ENCODE measurements at regions not wholly inside any gene's neighbourhood (a gene's known extent, or its start where the extent isn't known, plus 50 kb on each side); places are given as distances from the start of the nearest gene placed in this dataset.
"Not testable (repeated sequence)": the region's sequence is repeated elsewhere in the genome, so short reads cannot be mapped to it uniquely, and the experiment has no call there.

DNA sequence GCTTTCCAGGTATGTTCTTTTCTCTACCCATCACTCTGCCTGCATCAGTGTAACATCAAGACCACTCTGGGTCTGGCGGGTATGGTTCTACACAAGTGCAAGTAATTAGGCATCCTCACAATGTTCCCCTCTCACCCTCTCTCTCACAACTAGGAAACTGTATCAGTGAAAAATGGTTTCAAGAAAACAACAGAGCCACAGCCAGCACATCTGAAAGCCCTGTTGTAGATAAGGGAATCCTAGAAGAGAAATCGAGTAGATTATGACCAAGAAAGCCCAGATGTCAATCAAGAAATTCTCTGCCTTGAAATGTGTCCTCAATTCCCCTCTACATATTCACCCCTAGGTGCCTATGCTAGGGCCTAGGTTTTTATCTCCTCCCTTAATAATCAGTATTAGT, 281.3 kb upstream of the ANKRD50 start:
- no peak for DNase-seq (ENCODE audit: low read depth, low spot score)

DNA sequence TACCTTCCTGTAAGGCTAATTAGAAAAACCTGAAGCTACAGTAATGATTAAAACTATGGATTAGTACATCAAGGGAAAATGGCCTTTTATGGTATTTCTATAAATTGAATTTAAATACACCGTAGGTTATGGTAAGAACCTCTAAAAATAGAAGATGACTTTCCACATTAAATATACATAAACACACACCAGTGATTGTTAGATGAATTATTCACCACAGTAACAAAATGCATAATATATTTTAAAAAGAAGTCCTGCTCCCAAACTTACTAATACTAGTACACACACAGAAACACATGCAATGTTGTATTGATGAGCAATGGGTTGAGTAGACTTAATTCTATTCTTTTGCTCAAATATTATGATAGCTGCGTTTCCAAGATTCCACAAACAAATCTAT, 277.9 kb upstream of the ANKRD50 start:
- DNase-seq (ENCODE audit: low read depth, low spot score) = no peak

- no peak for DNase-seq (ENCODE audit: low read depth, low spot score)
Observed at GRCh38 chr4:124980276-124980752, 267.8 kb upstream of the ANKRD50 start.

DNA sequence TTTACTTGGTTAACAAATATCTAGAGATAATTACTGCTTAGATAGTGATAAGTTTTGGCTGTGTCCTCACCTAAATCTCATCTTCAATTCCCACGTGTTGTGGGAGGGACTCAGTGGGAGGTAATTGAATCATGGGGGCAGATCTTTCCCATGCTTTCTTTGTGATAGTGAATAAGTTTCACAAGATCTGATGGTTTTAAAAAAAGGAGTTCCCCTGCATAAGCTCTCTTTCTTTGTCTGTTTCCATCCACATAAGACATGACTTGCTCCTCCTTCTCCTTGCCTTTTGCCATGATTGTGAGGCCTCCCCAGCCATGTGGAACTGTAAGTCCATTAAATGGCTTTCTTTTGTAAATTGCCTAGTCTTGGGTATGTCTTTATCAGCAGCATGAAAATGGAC, 266.0 kb upstream of the ANKRD50 start:
- DNase-seq (ENCODE audit: low read depth, low spot score) = not testable (repeated sequence)

- DNase-seq (ENCODE audit: low read depth, low spot score) = no peak
Observed at GRCh38 chr4:124977045-124977444, 264.5 kb upstream of the ANKRD50 start.

- no peak for DNase-seq (ENCODE audit: low read depth, low spot score)
Observed at GRCh38 chr4:124974152-124974551, 261.6 kb upstream of the ANKRD50 start.

DNA sequence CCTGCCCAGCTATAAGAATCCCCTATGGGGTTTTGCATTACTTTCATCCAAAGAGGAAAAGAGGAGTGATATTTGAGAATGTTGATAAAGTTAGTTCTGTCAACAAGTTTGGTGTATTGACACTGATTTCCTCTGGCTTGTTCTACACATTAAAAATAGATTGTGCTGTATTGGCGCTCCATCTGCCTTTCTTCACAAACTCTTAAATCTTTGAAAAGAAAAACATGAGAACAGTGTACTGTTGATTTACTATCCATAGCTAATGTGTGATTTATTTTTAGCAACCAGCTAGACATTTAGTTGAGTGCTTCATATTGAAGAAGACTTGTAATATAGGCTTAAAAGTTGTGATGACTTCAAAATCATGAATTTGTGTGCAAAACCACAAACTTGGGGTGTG, 261.2 kb upstream of the ANKRD50 start:
- DNase-seq (ENCODE audit: low read depth, low spot score) = no peak

GRCh38 chr4:124970011-124970410, 257.5 kb upstream of the ANKRD50 start:
- DNase-seq (ENCODE audit: low read depth, low spot score) = no peak

GRCh38 chr4:124965497-124965891, 253.0 kb upstream of the ANKRD50 start:
- DNase-seq (ENCODE audit: low read depth, low spot score) = no peak

- DNase-seq (ENCODE audit: low read depth, low spot score) = no peak
Observed at GRCh38 chr4:124964852-124965496, 252.4 kb upstream of the ANKRD50 start.

GRCh38 chr4:124964251-124964650, 251.7 kb upstream of the ANKRD50 start:
- DNase-seq (ENCODE audit: low read depth, low spot score) = no peak

- no peak for DNase-seq (ENCODE audit: low read depth, low spot score)
Observed at GRCh38 chr4:124961138-124961750, 248.7 kb upstream of the ANKRD50 start.

- DNase-seq (ENCODE audit: low read depth, low spot score) = no peak
Observed at GRCh38 chr4:124958847-124959246, 246.3 kb upstream of the ANKRD50 start.

DNA sequence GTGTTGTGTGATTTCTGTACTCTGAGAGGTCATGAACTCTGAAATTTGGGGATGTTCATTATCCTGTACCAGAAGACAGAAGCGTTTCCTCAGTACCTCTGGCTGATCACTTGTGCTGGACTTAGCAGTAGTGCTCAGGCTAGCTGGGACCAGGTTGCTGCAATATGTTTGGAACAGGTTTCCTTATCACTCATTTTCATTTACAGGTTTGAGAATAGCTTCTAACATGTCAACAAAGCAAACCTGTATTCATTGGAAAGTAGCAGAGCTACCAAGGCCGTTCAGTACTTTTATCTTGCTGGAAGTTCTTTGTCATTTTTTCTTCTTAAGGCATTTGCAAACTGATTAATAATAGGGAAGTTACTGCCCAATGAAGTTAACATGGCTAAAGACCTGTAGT, 242.9 kb upstream of the ANKRD50 start:
- DNase-seq (ENCODE audit: low read depth, low spot score) = no peak

- no peak for DNase-seq (ENCODE audit: low read depth, low spot score)
Observed at GRCh38 chr4:124954046-124954445, 241.5 kb upstream of the ANKRD50 start.

DNA sequence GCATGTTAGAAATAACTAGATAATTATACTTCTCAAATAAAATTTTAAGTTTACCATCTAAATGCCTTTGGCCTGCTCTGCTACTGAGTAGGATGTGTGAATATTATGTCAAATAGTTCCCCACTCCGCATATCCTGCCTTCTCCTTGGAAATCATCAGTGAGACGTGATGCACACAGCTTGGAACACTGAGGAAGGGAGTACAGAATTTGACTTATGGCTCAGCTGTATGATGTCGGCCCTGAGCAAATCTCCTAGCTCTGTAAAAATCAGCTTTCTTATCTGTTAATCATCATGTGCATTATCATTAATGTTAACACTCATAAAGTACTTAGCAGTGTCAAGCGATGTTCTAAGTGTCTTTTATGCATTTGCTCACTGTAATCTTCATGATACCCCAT, 241.0 kb upstream of the ANKRD50 start:
- no peak for DNase-seq (ENCODE audit: low read depth, low spot score)

DNA sequence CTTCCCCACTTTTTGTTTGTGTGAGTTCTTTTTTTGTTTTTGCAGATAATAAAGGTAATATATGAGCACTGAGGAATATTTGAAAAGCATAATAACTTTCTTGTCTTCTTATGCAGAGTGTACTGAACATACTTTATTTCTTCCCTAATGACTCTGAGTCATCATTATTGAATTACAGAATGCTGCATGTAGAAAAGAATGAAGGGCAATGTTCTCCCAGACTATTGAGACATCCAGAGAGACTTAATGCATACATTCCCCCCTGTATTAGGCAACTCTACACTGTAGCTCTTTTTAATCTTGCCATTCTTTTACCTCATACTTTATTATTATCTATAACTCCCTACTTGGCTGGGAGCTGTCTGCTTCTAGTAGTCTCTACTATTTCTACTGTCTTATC, 240.5 kb upstream of the ANKRD50 start:
- DNase-seq (ENCODE audit: low read depth, low spot score) = no peak

DNA sequence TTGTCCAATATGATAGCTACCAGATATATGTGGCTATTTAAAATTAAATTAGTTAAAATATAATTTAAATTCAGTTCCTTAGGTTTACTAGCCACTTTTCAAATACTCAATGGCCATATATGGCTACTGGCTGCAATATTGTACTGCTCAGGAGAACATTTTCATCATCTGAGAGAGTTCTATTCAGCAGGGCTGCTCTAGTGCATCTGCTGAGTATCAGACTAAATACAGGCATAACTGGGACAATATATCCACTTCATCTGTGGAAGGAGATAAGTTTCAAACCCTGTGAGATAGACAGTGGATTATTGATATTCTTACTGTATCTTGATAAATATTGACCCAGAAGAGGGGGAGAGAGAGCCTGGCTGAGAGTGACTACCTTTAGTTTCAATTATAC, 240.1 kb upstream of the ANKRD50 start:
- DNase-seq (ENCODE audit: low read depth, low spot score) = no peak

DNA sequence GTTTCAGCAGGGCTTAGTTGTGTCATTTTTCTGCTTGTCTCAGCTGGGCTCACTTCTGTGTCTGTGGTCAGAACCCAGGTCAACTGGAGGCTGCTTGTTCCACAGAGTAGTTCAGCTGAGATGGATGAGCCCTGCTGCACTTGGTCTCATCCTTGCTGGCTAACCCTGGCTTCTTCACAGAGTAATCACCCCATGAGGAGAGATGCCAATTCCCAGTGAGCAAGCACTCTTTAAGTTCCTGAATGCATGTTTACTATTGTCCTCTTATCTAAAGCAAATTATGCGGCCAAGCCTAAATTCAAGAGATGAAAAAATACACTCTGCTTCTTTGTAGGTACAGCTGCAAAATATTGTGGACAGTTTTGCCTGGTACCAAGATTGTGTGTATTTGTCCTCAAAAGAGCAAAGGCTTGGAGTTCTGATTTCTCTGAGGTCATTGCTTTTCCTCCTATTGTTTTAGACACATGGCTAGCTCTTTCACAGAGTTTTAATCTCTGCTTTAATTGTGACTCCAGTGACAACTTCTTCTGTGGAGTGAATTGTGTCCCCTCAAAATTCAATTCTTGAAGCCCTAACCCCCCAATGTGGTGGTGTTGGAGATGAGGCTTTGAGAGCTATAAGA, 236.6 kb upstream of the ANKRD50 start:
- DNase-seq (ENCODE audit: low read depth, low spot score) = no peak

DNA sequence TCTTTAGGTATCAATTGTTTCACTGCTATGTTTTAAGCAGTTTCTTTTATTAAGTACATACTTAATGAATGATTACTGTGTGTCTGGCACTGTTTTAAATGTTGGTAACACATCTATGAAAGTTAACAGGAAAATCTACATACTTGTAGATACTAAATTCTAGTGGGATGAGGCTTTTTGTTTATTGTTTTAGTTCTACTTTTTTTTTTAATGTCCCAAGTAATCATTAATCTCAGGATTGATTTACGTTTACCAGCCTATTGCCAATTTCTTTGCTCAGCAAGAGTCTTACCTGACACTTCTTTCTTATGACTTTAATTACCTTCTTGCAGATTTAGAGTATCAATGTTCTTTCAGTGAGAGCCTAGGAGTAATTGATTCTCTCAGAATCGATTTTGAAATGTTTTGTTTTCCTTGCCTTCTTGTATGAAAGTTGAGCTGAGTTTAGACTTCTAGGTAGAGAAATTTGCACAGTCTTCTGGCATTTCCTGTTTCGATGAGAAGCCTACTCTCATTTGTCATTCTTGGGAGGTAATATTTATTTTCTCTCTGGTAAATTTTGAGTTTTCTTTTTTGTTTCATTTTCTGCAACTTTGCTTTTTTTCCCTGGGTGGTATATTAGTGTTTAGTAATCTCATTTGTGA, 235.2 kb upstream of the ANKRD50 start:
- DNase-seq (ENCODE audit: low read depth, low spot score) = no peak

DNA sequence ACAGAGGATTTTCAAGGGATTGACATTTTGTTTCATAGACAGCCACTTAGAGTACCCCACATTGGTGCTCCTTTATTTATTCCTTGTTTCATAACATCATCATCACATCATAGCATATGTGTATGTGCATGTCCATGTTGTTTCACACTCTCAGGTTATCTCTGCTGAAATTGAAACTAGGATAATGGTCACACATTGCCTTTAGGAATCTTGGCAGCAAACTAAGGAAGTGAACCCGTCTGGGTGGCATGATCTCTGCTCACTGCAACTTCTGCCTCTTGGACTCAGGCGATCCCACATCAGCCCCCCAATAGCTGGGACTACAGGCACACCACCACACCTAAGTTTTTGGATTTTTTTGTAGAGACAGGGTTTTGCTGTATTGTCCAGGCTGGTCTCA, 234.2 kb upstream of the ANKRD50 start:
- no peak for DNase-seq (ENCODE audit: low read depth, low spot score)

GRCh38 chr4:124945422-124945821, 232.9 kb upstream of the ANKRD50 start:
- no peak for DNase-seq (ENCODE audit: low read depth, low spot score)

DNA sequence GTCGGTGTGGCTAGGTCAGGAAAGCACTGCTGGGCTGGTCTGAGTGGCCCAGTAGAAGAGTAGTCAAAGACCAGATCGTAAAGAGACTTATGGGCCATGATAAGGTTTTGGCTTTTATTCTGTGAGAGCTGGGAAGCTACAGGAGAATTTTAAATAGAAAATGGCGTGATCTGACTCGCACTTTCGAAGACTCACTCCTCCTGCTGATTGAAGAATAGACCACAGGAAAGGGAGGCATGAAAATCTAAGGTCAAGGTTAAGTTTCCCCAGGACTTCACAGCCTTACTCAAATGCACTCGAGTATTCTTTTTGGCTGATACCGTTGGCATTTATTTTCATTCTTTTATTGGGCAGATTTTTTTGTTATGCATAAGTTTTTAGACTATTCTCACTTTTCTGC, 231.4 kb upstream of the ANKRD50 start:
- DNase-seq (ENCODE audit: low read depth, low spot score) = no peak

All from smooth muscle cell of the brain vasculature (primary cell).